Adrenal gland (tissue), 5 donors: ENCODE measurements at regions not wholly inside any gene's neighbourhood (a gene's known extent, or its start where the extent isn't known, plus 50 kb on each side); places are given as distances from the start of the nearest gene placed in this dataset.

Experiments
- POLR2A ChIP-seq, 2 donors: fragments of 450-650 bp; IDR thresholded peaks; one replicate each; pipeline ENCODE4 v1.6.1; 2017; ENCODE audit warnings: antibody characterized with exemption in 2 of 2, mild to moderate bottlenecking in 2 of 2, moderate library complexity in 1 of 2
- TF ChIP-seq, protein P1 (sequence below), 6 experiments: fragments of 450-650 bp in 4 of 6; fragments of 200-600 bp in 2 of 6; sonication (generic) in 1 of 6; IDR thresholded peaks; 1 replicate in 5 of 6; 2 replicates in 1 of 6; pipeline versions ENCODE4 v1.5.1 to v1.8.0; 2016 to 2021; ENCODE audit warnings: antibody characterized with exemption in 6 of 6, mild to moderate bottlenecking in 2 of 6, moderate library complexity in 1 of 6
- donor health status: DM: no; HTN: no; CAD: no.

DNA sequence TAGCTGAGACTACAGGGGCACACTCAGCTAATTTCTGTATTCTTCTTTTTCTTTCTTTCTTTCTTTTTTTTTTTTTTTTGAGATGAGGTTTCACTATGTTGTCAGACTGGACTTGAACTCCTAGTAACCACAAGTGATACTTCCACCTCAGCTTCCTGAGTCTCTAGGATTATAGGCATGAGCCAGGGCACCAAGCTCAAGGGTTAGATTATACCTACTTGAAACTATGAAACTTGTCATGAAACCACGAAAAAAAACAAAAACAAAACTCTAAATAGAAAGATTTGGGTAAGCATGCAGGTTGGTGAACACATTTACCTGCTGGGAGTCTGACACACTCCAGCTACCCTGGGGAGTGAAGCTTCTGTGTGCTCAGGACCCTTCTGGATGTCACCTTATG, 2250.4 kb downstream of the MRPL39 start:
- TF ChIP-seq, protein P1, sequence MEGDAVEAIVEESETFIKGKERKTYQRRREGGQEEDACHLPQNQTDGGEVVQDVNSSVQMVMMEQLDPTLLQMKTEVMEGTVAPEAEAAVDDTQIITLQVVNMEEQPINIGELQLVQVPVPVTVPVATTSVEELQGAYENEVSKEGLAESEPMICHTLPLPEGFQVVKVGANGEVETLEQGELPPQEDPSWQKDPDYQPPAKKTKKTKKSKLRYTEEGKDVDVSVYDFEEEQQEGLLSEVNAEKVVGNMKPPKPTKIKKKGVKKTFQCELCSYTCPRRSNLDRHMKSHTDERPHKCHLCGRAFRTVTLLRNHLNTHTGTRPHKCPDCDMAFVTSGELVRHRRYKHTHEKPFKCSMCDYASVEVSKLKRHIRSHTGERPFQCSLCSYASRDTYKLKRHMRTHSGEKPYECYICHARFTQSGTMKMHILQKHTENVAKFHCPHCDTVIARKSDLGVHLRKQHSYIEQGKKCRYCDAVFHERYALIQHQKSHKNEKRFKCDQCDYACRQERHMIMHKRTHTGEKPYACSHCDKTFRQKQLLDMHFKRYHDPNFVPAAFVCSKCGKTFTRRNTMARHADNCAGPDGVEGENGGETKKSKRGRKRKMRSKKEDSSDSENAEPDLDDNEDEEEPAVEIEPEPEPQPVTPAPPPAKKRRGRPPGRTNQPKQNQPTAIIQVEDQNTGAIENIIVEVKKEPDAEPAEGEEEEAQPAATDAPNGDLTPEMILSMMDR (IDR thresholded peaks at IDR 0.05) = no peak
- no peak for TF ChIP-seq POLR2A (IDR thresholded peaks at IDR 0.05)
